ENCODE measurements at regions not wholly inside any gene's neighbourhood (a gene's known extent, or its start where the extent isn't known, plus 50 kb on each side); places are given as distances from the start of the nearest gene placed in this dataset.

- TF ChIP-seq, protein P1, sequence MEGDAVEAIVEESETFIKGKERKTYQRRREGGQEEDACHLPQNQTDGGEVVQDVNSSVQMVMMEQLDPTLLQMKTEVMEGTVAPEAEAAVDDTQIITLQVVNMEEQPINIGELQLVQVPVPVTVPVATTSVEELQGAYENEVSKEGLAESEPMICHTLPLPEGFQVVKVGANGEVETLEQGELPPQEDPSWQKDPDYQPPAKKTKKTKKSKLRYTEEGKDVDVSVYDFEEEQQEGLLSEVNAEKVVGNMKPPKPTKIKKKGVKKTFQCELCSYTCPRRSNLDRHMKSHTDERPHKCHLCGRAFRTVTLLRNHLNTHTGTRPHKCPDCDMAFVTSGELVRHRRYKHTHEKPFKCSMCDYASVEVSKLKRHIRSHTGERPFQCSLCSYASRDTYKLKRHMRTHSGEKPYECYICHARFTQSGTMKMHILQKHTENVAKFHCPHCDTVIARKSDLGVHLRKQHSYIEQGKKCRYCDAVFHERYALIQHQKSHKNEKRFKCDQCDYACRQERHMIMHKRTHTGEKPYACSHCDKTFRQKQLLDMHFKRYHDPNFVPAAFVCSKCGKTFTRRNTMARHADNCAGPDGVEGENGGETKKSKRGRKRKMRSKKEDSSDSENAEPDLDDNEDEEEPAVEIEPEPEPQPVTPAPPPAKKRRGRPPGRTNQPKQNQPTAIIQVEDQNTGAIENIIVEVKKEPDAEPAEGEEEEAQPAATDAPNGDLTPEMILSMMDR (IDR thresholded peaks at IDR 0.05; ENCODE audit: low read length): no peak
- no peak for TF ChIP-seq EZH2 (optimal IDR thresholded peaks at IDR 0.05; ENCODE audit: low read depth, low read length)
These were observed 192.8 kb upstream of the ANKH start for GRCh38 chr5:15064396-15064795.

Measured in MM.1S (cell line).